ENCODE measurements at regions not wholly inside any gene's neighbourhood (a gene's known extent, or its start where the extent isn't known, plus 50 kb on each side); places are given as distances from the start of the nearest gene placed in this dataset.

GRCh38 chr4:156100651-156101050 is 147.0 kb upstream of the CTSO start:
- TF ChIP-seq CTCF (IDR thresholded peaks at IDR 0.05; ENCODE audit: borderline replicate concordance, extremely low read depth, low read length, poor library complexity, severe bottlenecking): no peak
- TF ChIP-seq EZH2 (IDR thresholded peaks at IDR 0.05; ENCODE audit: borderline replicate concordance, low read depth, low read length, severe bottlenecking): no peak
